ENCODE measurements at regions not wholly inside any gene's neighbourhood (a gene's known extent, or its start where the extent isn't known, plus 50 kb on each side); places are given as distances from the start of the nearest gene placed in this dataset.

DNA sequence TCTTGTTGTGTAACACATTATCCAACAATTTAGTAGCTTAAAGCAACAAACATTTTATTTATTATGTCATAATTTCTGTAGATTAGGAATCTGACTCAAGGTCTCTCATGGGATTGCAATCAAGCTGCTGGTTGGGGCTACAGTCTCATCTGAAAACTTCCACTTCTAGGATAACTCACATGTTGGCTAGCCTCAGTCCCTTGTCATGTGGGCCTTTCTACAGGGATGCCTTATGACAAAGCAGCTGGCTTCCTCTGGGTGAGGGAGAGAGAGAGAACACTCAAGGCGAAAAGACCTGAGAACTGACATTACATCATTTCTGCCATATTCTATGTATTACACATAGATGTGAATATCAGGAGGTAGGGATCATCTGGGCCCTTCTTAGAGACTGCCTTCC is 317.9 kb upstream of the VRK2 start:
- Histone ChIP-seq H3K9me3 (no peaks in the 10 kb centered on the region), H3K27ac (no peak overlapping the region), H3K27me3 (ENCODE audit: insufficient read depth in 3 of 3, low read length in 2 of 3) (no peaks in the 10 kb centered on the region), H3K4me3 (no peak overlapping the region), H3K4me1 (no peaks in the 10 kb centered on the region), H3K36me3 (ENCODE audit: insufficient read depth in 1 of 2, low read depth in 1 of 2) (no peaks in the 10 kb centered on the region)
- TF ChIP-seq, protein P1, sequence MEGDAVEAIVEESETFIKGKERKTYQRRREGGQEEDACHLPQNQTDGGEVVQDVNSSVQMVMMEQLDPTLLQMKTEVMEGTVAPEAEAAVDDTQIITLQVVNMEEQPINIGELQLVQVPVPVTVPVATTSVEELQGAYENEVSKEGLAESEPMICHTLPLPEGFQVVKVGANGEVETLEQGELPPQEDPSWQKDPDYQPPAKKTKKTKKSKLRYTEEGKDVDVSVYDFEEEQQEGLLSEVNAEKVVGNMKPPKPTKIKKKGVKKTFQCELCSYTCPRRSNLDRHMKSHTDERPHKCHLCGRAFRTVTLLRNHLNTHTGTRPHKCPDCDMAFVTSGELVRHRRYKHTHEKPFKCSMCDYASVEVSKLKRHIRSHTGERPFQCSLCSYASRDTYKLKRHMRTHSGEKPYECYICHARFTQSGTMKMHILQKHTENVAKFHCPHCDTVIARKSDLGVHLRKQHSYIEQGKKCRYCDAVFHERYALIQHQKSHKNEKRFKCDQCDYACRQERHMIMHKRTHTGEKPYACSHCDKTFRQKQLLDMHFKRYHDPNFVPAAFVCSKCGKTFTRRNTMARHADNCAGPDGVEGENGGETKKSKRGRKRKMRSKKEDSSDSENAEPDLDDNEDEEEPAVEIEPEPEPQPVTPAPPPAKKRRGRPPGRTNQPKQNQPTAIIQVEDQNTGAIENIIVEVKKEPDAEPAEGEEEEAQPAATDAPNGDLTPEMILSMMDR (IDR thresholded peaks at IDR 0.05), result no peak
- ATAC-seq (no peak), DNase-seq (no peak)
- 82 to 96% (median 92%) methylated on average over 1 of the region's 1 CpG for WGBS, 3 donors
- intact Hi-C loops (cut with DNase I), result no loop called here

DNA sequence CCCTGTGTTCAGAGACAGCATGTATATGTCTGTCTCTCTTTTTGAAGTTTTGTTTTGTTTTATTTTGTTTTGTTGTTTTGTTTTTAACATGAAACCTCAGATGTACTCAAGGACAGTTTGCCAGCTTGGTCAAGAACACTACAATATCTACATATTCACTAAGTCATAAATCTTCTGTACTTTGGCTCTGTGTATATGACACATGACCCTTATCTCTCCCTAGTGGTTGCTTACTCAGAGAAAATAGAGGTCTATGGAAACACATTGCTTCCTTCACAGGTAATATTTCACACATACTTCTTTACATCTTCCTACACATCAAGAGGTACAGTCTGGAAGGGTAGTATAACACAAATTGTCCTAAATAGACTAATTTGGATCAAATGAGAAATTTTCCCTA is 312.6 kb upstream of the VRK2 start:
- intact Hi-C loops (cut with DNase I), result no loop called here
- no peak for DNase-seq
- H3K27ac ChIP-seq, result no peak overlapping the region
- H3K9me3 ChIP-seq, result no peaks in the 10 kb centered on the region
- no peaks in the 10 kb centered on the region for H3K4me1 ChIP-seq
- ATAC-seq, result no peak
- no peak overlapping the region for H3K4me3 ChIP-seq
- TF ChIP-seq, protein P1 (IDR thresholded peaks at IDR 0.05), result no peak
- no peaks in the 10 kb centered on the region for H3K27me3 ChIP-seq (ENCODE audit: insufficient read depth in 3 of 3, low read length in 2 of 3)
- no peaks in the 10 kb centered on the region for H3K36me3 ChIP-seq (ENCODE audit: insufficient read depth in 1 of 2, low read depth in 1 of 2)

DNA sequence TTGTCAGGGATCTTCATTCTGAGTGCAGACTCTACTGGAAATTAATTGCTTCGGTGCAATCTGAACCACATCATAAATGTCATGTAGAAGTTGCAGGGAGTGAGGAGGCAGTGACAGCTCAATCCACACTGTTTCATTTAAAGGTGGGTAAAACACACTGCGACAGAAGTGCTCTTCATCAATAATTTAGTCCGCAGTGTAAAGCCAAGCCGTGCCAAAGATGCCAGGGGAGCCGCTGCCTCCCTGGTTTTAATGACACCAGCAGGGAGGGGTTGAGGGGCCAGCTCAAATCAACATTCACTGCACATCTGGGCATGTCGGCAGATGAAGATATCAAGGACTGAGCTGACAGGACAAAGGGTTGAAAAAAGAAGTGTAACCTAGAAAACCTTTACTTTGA is 305.7 kb upstream of the VRK2 start:
- intact Hi-C loops (cut with DNase I), result no loop called here
- DNase-seq, result no peak
- Histone ChIP-seq H3K4me3 (no peak overlapping the region), H3K9me3 (no peaks in the 10 kb centered on the region), H3K27ac (no peak overlapping the region), H3K36me3 (ENCODE audit: insufficient read depth in 1 of 2, low read depth in 1 of 2) (no peaks in the 10 kb centered on the region), H3K4me1 (no peaks in the 10 kb centered on the region), H3K27me3 (ENCODE audit: insufficient read depth in 3 of 3, low read length in 2 of 3) (no peaks in the 10 kb centered on the region)
- TF ChIP-seq, protein P1 (IDR thresholded peaks at IDR 0.05), result no peak
- ATAC-seq, result no peak
- WGBS, 3 donors, result 70 to 81% (median 76%) methylated on average over 6 of the region's 6 CpGs

DNA sequence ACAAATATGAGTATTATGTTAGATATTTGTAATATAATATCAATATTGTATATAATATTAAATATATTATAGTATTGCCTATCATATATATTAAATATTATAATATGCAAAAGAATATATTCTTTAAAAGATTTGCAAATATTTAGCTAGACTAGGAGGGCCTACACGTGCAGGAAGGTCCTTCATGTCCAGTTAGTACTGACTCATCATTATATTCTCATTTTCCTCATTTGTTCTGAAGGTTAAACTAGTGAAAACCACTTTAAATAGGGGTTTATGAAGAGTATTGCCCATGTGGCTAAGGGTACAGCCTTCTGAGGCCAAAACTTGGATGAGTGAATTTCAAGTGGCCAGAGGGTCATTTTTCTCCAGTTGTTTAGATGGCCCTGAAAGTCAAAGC is 293.0 kb upstream of the VRK2 start:
- H3K36me3 ChIP-seq (ENCODE audit: insufficient read depth in 1 of 2, low read depth in 1 of 2), result no peaks in the 10 kb centered on the region
- TF ChIP-seq, protein P1 (IDR thresholded peaks at IDR 0.05), result no peak
- intact Hi-C loops (cut with DNase I), result no loop called here
- H3K9me3 ChIP-seq, result no peaks in the 10 kb centered on the region
- H3K4me1 ChIP-seq, result no peaks in the 10 kb centered on the region
- 76 to 81% (median 78%) methylated on average over 1 of the region's 1 CpG for WGBS, 3 donors
- H3K27me3 ChIP-seq (ENCODE audit: insufficient read depth in 3 of 3, low read length in 2 of 3), result no peaks in the 10 kb centered on the region
- DNase-seq, result no peak
- no peak overlapping the region for H3K27ac ChIP-seq
- ATAC-seq, result no peak
- H3K4me3 ChIP-seq, result no peak overlapping the region

DNA sequence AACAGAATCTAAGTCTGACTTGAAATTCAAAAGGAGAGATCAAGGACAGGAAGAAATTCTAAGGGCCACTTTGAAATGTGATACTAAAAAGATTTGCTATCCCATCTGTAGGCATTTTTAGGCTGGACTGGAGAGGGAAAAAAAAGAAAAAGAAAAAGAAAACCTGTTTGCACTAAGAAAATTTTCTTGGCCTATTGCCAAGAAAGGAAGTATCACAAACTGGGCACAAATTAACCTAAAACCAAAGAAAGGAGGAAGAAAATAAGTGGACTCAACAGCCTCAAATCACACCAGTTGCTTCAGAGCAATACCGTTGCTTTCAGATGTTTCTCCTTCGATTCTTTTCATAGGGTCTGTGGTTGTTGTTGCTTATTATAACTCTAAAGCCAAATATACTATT is 287.9 kb upstream of the VRK2 start:
- Histone ChIP-seq H3K27ac (no peak overlapping the region), H3K36me3 (ENCODE audit: insufficient read depth in 1 of 2, low read depth in 1 of 2) (no peaks in the 10 kb centered on the region), H3K27me3 (ENCODE audit: insufficient read depth in 3 of 3, low read length in 2 of 3) (no peaks in the 10 kb centered on the region), H3K9me3 (no peaks in the 10 kb centered on the region), H3K4me1 (peaks cover 5% of the 10 kb centered on the region), H3K4me3 (no peak overlapping the region)
- intact Hi-C loops (cut with DNase I), result loop anchor here in 1 of 2 donors (5.0 kb wide), 1 partner anchor 689 kb away; no protein-coding TSS in a partner anchor
- TF ChIP-seq, protein P1 (IDR thresholded peaks at IDR 0.05), result no peak
- DNase-seq (no peak), ATAC-seq (peak in 1 of 4 donors; percentile 39)
- WGBS, 3 donors, result 57 to 66% (median 59%) methylated on average over 2 of the region's 2 CpGs
